Neuronal stem cell (in vitro differentiated cells): ENCODE measurements at regions not wholly inside any gene's neighbourhood (a gene's known extent, or its start where the extent isn't known, plus 50 kb on each side); places are given as distances from the start of the nearest gene placed in this dataset.

ENCODE experiments used
- DNase-seq: peaks from one replicate; pipeline ENCODE4 v3.0.0-alpha.2; 2013; ENCODE audit warnings: low spot score
- H2AFZ ChIP-seq: one replicate; pipeline ENCODE4 v1.6.1; 2013; ENCODE audit warnings: mild to moderate bottlenecking, low read length, inconsistent platforms
- H2AK5ac ChIP-seq: 2 replicates; pipeline ENCODE4 v1.6.1; 2013; ENCODE audit warnings: low read depth, mild to moderate bottlenecking, inconsistent platforms, low read length, moderate library complexity, mixed read lengths
- H2BK120ac ChIP-seq: 2 replicates; pipeline ENCODE4 v1.6.1; 2013; ENCODE audit warnings: low read depth, mild to moderate bottlenecking, inconsistent platforms, low read length, moderate library complexity, mixed read lengths
- H2BK12ac ChIP-seq: one replicate; pipeline ENCODE4 v1.6.1; 2013; ENCODE audit warnings: low read length, inconsistent platforms
- H2BK15ac ChIP-seq: 2 replicates; pipeline ENCODE4 v1.6.1; 2013; ENCODE audit warnings: mild to moderate bottlenecking, low read length, inconsistent platforms, mixed read lengths
- H2BK5ac ChIP-seq: one replicate; pipeline ENCODE4 v1.6.1; 2013; ENCODE audit warnings: inconsistent platforms, mild to moderate bottlenecking, low read length, moderate library complexity
- H3K14ac ChIP-seq: one replicate; pipeline ENCODE4 v1.6.1; 2013; ENCODE audit warnings: low read length, inconsistent platforms
- H3K18ac ChIP-seq: 2 replicates; pipeline ENCODE4 v1.6.1; 2013; ENCODE audit warnings: low read length, inconsistent platforms
- H3K23ac ChIP-seq: 2 replicates; pipeline ENCODE4 v1.6.1; 2013; ENCODE audit warnings: low read depth, mild to moderate bottlenecking, mixed read lengths, low read length, inconsistent platforms; ENCODE audit not compliant: poor library complexity
- H3K27ac ChIP-seq: replicated peaks from 3 replicates; pipeline ENCODE4 v1.5.1; 2013; ENCODE audit warnings: low read length, inconsistent platforms
- H3K27me3 ChIP-seq, 3 experiments: 2 replicates each; pipeline ENCODE4 v1.6.1; 2013; ENCODE audit warnings: low read length in 3 of 3, mild to moderate bottlenecking in 2 of 3, inconsistent platforms in 1 of 3, low read depth in 1 of 3, mixed read lengths in 1 of 3, moderate library complexity in 1 of 3; ENCODE audit not compliant: control insufficient read depth in 3 of 3, insufficient read depth in 3 of 3
- H3K36me3 ChIP-seq, 2 donors: replicated peaks in 1 of 2; 2 replicates each; pipeline ENCODE4 v1.6.1; 2013; ENCODE audit warnings: low read length in 2 of 2; ENCODE audit not compliant: control insufficient read depth in 2 of 2, insufficient read depth in 2 of 2
- H3K4ac ChIP-seq: 2 replicates; pipeline ENCODE4 v1.6.1; 2013; ENCODE audit warnings: inconsistent platforms, mild to moderate bottlenecking, low read length, moderate library complexity
- H3K4me1 ChIP-seq, 2 donors: 1 replicate in 1 of 2; 2 replicates in 1 of 2; pipeline ENCODE4 v1.6.1; 2013; ENCODE audit warnings: low read length in 2 of 2, low read depth in 1 of 2; ENCODE audit not compliant: control insufficient read depth in 2 of 2, insufficient read depth in 1 of 2
- H3K4me2 ChIP-seq: one replicate; pipeline ENCODE4 v1.6.1; 2013; ENCODE audit warnings: mild to moderate bottlenecking, low read length, inconsistent platforms; ENCODE audit not compliant: insufficient read depth, poor library complexity, severe bottlenecking
- H3K4me3 ChIP-seq, 2 donors: 2 replicates each; pipeline ENCODE4 v1.5.1; 2013; ENCODE audit warnings: low read length in 2 of 2, mild to moderate bottlenecking in 2 of 2, inconsistent platforms in 1 of 2, moderate library complexity in 1 of 2
- H3K79me1 ChIP-seq: one replicate; pipeline ENCODE4 v1.6.1; 2013; ENCODE audit warnings: low read depth, mild to moderate bottlenecking, inconsistent platforms, low read length, moderate library complexity
- H3K9ac ChIP-seq: one replicate; pipeline ENCODE4 v1.6.1; 2013; ENCODE audit warnings: mild to moderate bottlenecking, low read depth, low read length, inconsistent platforms; ENCODE audit not compliant: poor library complexity
- H3K9me3 ChIP-seq, 2 donors: replicated peaks in 1 of 2; 2 replicates each; pipeline versions ENCODE3 to v1.6.1; 2013; ENCODE audit warnings: low read length in 2 of 2, mild to moderate bottlenecking in 2 of 2, inconsistent platforms in 1 of 2, low read depth in 1 of 2, mixed read lengths in 1 of 2, moderate library complexity in 1 of 2; ENCODE audit not compliant: control insufficient read depth in 2 of 2, insufficient read depth in 1 of 2
- H4K8ac ChIP-seq: one replicate; pipeline ENCODE4 v1.6.1; 2013; ENCODE audit warnings: low read depth, mild to moderate bottlenecking, inconsistent platforms, low read length, moderate library complexity
- H4K91ac ChIP-seq: one replicate; pipeline ENCODE4 v1.6.1; 2013; ENCODE audit warnings: low read length, low read depth, mild to moderate bottlenecking, inconsistent platforms; ENCODE audit not compliant: poor library complexity
- WGBS, 2 donors: extraction: QIAGEN DNeasy Blood & Tissue Kit; methylation state at CpG; one replicate each; pipeline ENCODE4 v1.1.7; 2013; ENCODE audit warnings: missing lambda C conversion rate in 2 of 2, mixed read lengths in 1 of 2; ENCODE audit not compliant: insufficient read length in 2 of 2, insufficient replicate concordance in 1 of 2; ENCODE audit errors: extremely low coverage in 2 of 2; 5-methylcytosine and 5-hydroxymethylcytosine counted together

- DNase-seq, result no peak
- no CpG with 5 or more reads among the region's 20 CpGs for WGBS, 2 donors
- H3K14ac ChIP-seq, result peak overlapping the region; percentile 32
These were observed 108.1 kb downstream of the TMEM174 start for GRCh38 chr5:73280821-73281746.

GRCh38 chr5:73280386-73280785, 107.4 kb downstream of the TMEM174 start:
- H3K79me1 ChIP-seq, result no peaks in the 10 kb centered on the region

More at GRCh38 chr5:73280821-73281746, 108.1 kb downstream of the TMEM174 start:
- Histone ChIP-seq H2BK120ac (no peak overlapping the region), H3K4ac (no peak overlapping the region), H3K9me3 (no peaks in the 10 kb centered on the region), H2AFZ (no peak overlapping the region), H3K9ac (no peak overlapping the region), H3K4me2 (no peak overlapping the region), H3K23ac (peak overlapping the region; percentile 39), H3K4me1 (peaks cover 0 to 5% of the 10 kb centered on the region in 2 donors), H3K36me3 (no peaks in the 10 kb centered on the region), H2BK12ac (no peak overlapping the region), H2AK5ac (no peak overlapping the region), H4K8ac (no peak overlapping the region), H3K4me3 (no peak overlapping the region), H2BK5ac (no peak overlapping the region), H3K27me3 (peaks cover 0 to 32% (median 0%) of the 10 kb centered on the region in 3 experiments), H3K79me1 (no peaks in the 10 kb centered on the region), H3K18ac (no peak overlapping the region), H4K91ac (no peak overlapping the region), H2BK15ac (no peak overlapping the region), H3K27ac (no peak overlapping the region)

GRCh38 chr5:73279805-73280204, 106.8 kb downstream of the TMEM174 start:
- H2BK5ac ChIP-seq, result no peak overlapping the region
- no peak overlapping the region for H3K4me3 ChIP-seq
- no peaks in the 10 kb centered on the region for H3K9me3 ChIP-seq
- no peak overlapping the region for H3K9ac ChIP-seq
- no peak overlapping the region for H3K4me2 ChIP-seq
- H3K36me3 ChIP-seq, result no peaks in the 10 kb centered on the region
- H2AK5ac ChIP-seq, result no peak overlapping the region
- no peak overlapping the region for H2BK15ac ChIP-seq
- no peak overlapping the region for H3K4ac ChIP-seq
- H3K14ac ChIP-seq, result no peak overlapping the region
- DNase-seq, result no peak
- no peak overlapping the region for H3K27ac ChIP-seq
- no peak overlapping the region for H4K8ac ChIP-seq
- no peak overlapping the region for H2BK12ac ChIP-seq
- H3K23ac ChIP-seq, result no peak overlapping the region
- no peak overlapping the region for H2BK120ac ChIP-seq
- H2AFZ ChIP-seq, result no peak overlapping the region
- no peaks in the 10 kb centered on the region for H3K79me1 ChIP-seq
- H3K27me3 ChIP-seq, result peaks cover 0 to 37% (median 0%) of the 10 kb centered on the region in 3 experiments
- peaks cover 0 to 5% of the 10 kb centered on the region in 2 donors for H3K4me1 ChIP-seq
- WGBS, 2 donors, result no CpG with 5 or more reads among the region's 1 CpG
- H3K18ac ChIP-seq, result no peak overlapping the region
- no peak overlapping the region for H4K91ac ChIP-seq

More at GRCh38 chr5:73280386-73280785, 107.4 kb downstream of the TMEM174 start:
- Histone ChIP-seq H2BK12ac (no peak overlapping the region), H3K4me2 (no peak overlapping the region), H3K23ac (no peak overlapping the region), H2AK5ac (no peak overlapping the region), H4K8ac (no peak overlapping the region), H3K9me3 (no peaks in the 10 kb centered on the region), H3K4me1 (peaks cover 0 to 5% of the 10 kb centered on the region in 2 donors), H3K27ac (no peak overlapping the region), H3K14ac (no peak overlapping the region), H4K91ac (no peak overlapping the region), H3K27me3 (peaks cover 0 to 32% (median 0%) of the 10 kb centered on the region in 3 experiments), H3K4ac (no peak overlapping the region), H2AFZ (no peak overlapping the region), H3K9ac (no peak overlapping the region), H2BK5ac (no peak overlapping the region), H3K18ac (no peak overlapping the region), H2BK15ac (no peak overlapping the region), H3K36me3 (no peaks in the 10 kb centered on the region), H3K4me3 (no peak overlapping the region), H2BK120ac (no peak overlapping the region)
- no CpG with 5 or more reads among the region's 2 CpGs for WGBS, 2 donors
- DNase-seq, result no peak

GRCh38 chr5:73278693-73279092, 105.7 kb downstream of the TMEM174 start:
- H4K91ac ChIP-seq, result no peak overlapping the region
- H2BK12ac ChIP-seq, result no peak overlapping the region
- WGBS, 2 donors, result no CpG with 5 or more reads among the region's 6 CpGs
- no peaks in the 10 kb centered on the region for H3K79me1 ChIP-seq
- H3K4me3 ChIP-seq, result no peak overlapping the region
- H3K36me3 ChIP-seq, result no peaks in the 10 kb centered on the region
- no peak overlapping the region for H2BK15ac ChIP-seq
- no peaks in the 10 kb centered on the region for H3K9me3 ChIP-seq
- no peak overlapping the region for H2AK5ac ChIP-seq
- H2BK120ac ChIP-seq, result no peak overlapping the region
- no peak overlapping the region for H3K4me2 ChIP-seq
- no peak overlapping the region for H3K18ac ChIP-seq
- no peak overlapping the region for H3K27ac ChIP-seq
- no peak overlapping the region for H2AFZ ChIP-seq
- no peak overlapping the region for H3K14ac ChIP-seq
- H3K23ac ChIP-seq, result no peak overlapping the region
- no peak overlapping the region for H3K9ac ChIP-seq
- peaks cover 0 to 37% (median 0%) of the 10 kb centered on the region in 3 experiments for H3K27me3 ChIP-seq
- no peak overlapping the region for H4K8ac ChIP-seq
- no peak for DNase-seq
- no peak overlapping the region for H3K4ac ChIP-seq
- H2BK5ac ChIP-seq, result no peak overlapping the region
- peaks cover 0 to 6% of the 10 kb centered on the region in 2 donors for H3K4me1 ChIP-seq
